H54 (cell line): ENCODE measurements at regions not wholly inside any gene's neighbourhood (a gene's known extent, or its start where the extent isn't known, plus 50 kb on each side); places are given as distances from the start of the nearest gene placed in this dataset.
"Not testable (repeated sequence)": the region's sequence is repeated elsewhere in the genome, so short reads cannot be mapped to it uniquely, and the experiment has no call there.

Experiments used
- DNase-seq: peaks from one replicate; pipeline ENCODE4 v3.0.0; 2011; ENCODE audit warnings: low spot score, mixed read lengths; ENCODE audit not compliant: insufficient read length
- FAIRE-seq: peaks from 3 replicates; lab custom pipeline; 2011; peaks lifted over from hg19 to GRCh38; lab: Jason Lieb, UNC
- POLR2A ChIP-seq: IDR thresholded peaks from 2 replicates; pipeline ENCODE4 v1.6.1; 2011; ENCODE audit warnings: low read depth, mild to moderate bottlenecking, low read length

GRCh38 chr3:87949189-87949878 is 109.5 kb downstream of the CGGBP1 start:
- no peak for TF ChIP-seq POLR2A
- DNase-seq (no peak), FAIRE-seq (no peak)

- DNase-seq, FAIRE-seq: not testable (repeated sequence)
Observed at GRCh38 chr3:87946007-87946406, 112.8 kb downstream of the CGGBP1 start.

DNA sequence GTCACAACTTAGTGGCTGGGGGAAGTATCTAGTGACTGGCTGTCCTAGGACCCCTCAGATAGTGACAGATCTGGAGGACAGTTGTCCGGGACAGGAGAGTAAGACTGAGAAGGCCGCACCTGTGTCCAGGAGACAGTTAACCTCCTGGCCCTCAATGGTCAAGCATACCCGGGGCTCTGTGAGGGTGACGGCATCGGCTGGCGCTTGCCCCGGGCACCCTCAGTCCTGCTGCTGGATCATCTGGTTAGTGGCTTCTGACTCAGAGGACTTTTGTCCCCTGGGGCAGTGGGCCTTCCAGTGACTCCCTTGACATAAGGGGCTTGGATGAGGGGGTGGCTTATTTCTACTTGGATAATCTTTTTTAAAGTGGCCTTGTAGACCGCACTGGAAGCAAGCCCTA is 116.5 kb downstream of the CGGBP1 start:
- DNase-seq, FAIRE-seq: not testable (repeated sequence)

GRCh38 chr3:87924485-87924884 is 134.3 kb downstream of the CGGBP1 start:
- FAIRE-seq (no peak), DNase-seq (no peak)
- TF ChIP-seq POLR2A = no peak

- DNase-seq (no peak), FAIRE-seq (no peak)
- no peak for TF ChIP-seq POLR2A
Observed at GRCh38 chr3:87920549-87920948, 138.3 kb downstream of the CGGBP1 start.

DNA sequence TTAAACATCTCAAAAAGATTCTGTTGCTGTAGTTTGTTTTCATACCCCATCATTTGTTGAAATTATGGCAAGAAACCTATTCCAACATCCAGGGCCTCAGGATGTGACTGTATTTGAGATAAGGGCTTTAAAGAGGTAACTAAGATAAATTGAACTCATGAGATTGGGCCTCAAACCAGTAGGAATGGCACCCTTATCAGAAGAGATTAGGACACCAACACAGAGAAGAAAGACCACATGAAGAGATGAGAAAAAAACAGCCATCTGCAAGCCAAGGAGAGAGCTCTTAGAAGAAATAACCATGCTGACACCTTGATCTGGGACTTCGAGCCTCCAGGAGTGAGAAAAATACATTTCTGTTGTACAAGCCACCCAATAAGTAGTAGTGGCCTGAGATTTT is 157.7 kb downstream of the CGGBP1 start:
- TF ChIP-seq POLR2A = no peak
- DNase-seq (no peak), FAIRE-seq (no peak)

- DNase-seq = no peak
- no peak for FAIRE-seq
- no peak for TF ChIP-seq POLR2A
Observed at GRCh38 chr3:87900061-87900460, 158.7 kb downstream of the CGGBP1 start.

GRCh38 chr3:87898971-87899370 is 159.8 kb downstream of the CGGBP1 start:
- TF ChIP-seq POLR2A = no peak
- FAIRE-seq (no peak), DNase-seq (no peak)

GRCh38 chr3:87895983-87896382 is 162.8 kb downstream of the CGGBP1 start:
- DNase-seq = no peak
- FAIRE-seq = no peak
- TF ChIP-seq POLR2A = no peak

GRCh38 chr3:87873136-87873535 is 185.7 kb downstream of the CGGBP1 start:
- FAIRE-seq (peak; percentile 55), DNase-seq (no peak)
- TF ChIP-seq POLR2A = no peak

- FAIRE-seq = peak; percentile 23
- TF ChIP-seq POLR2A = no peak
- no peak for DNase-seq
Observed at GRCh38 chr3:87867001-87867400, 191.8 kb downstream of the CGGBP1 start.

DNA sequence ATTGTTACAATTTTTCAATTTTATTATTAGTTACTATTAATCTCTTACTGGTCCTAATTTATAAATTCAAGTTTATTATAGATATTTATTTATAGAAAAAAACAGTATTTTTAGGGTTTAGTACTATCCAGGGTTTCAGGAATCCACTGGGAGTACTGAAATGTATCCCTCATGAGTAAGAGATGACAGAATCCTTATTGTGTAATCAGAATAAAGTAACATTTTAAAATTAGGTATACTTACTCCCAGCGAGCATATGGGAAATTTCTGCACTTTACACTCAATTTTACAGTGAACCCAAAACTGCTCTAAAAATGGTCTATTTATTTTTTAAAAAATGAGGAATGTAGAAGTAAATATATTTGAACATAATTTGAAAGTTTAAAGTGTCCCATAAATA is 202.7 kb downstream of the CGGBP1 start:
- DNase-seq (no peak), FAIRE-seq (no peak)
- TF ChIP-seq POLR2A = no peak

DNA sequence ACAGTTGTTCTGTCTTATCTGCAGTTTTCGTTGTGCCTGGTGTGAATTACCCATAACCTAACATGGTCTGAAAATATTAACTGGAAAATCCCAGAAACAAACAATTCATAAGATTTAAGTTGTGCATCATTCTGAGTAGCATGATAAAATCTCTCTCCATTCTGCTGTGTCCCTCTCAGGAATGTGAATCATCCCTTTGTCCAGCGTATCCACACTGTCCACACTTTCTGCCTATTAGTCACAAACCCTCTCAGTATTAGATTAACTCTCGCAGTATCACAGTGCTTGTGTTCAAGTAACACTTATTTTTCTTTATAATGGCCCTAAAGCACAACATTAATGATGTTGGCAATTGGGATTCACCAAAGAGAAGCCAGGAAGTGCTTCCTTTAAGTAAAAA is 203.2 kb downstream of the CGGBP1 start:
- DNase-seq (peak; percentile 2), FAIRE-seq (peak; percentile 96)
- no peak for TF ChIP-seq POLR2A

GRCh38 chr3:87855211-87855610 is 203.6 kb downstream of the CGGBP1 start:
- TF ChIP-seq POLR2A = no peak
- no peak for DNase-seq
- no peak for FAIRE-seq

DNA sequence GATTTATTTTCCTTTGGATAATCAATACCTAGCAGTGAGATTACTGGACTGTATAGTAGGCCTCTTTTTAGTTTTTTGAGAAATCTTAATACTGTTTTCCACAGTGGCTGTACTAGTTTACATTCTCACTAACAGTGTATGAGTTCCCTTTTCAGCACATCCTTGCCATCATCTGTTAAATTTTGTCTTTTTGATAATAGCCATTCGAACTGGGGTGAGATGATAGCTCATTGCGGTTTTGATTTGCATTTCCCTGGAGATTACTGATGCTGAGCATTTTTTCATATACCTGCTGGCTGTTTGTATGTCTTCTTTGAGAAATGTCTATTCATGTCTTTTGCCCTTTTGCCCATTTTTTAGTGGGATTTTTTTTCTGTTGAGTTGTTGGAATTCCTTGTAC is 210.8 kb downstream of the CGGBP1 start:
- no peak for DNase-seq
- no peak for FAIRE-seq
- TF ChIP-seq POLR2A = no peak

GRCh38 chr3:87837076-87837475 is 221.7 kb downstream of the CGGBP1 start:
- DNase-seq (no peak), FAIRE-seq (no peak)
- no peak for TF ChIP-seq POLR2A
